GM18867 (cell line): ENCODE measurements at regions not wholly inside any gene's neighbourhood (a gene's known extent, or its start where the extent isn't known, plus 50 kb on each side); places are given as distances from the start of the nearest gene placed in this dataset.

Experiments used
- ATAC-seq: cut with Tn5 transposase; IDR thresholded peaks from one replicate; pipeline ENCODE4 v1.9.1; 2021; ENCODE audit warnings: mild to moderate bottlenecking, moderate library complexity; ENCODE audit not compliant: unreplicated experiment

GRCh38 chr10:43964486-43964885 is 315.8 kb upstream of the ZNF32 start:
- no peak for ATAC-seq

GRCh38 chr10:43963793-43964425 is 315.2 kb upstream of the ZNF32 start:
- no peak for ATAC-seq

- ATAC-seq, result no peak
Measured at GRCh38 chr10:43963379-43963778, 314.7 kb upstream of the ZNF32 start.

GRCh38 chr10:43962346-43963191 is 313.9 kb upstream of the ZNF32 start:
- ATAC-seq, result no peak

GRCh38 chr10:43961523-43962345 is 313.1 kb upstream of the ZNF32 start:
- no peak for ATAC-seq

GRCh38 chr10:43960981-43961380 is 312.3 kb upstream of the ZNF32 start:
- ATAC-seq, result no peak

- no peak for ATAC-seq
Measured at GRCh38 chr10:43960477-43960876, 311.8 kb upstream of the ZNF32 start.

- ATAC-seq, result no peak
Measured at GRCh38 chr10:43960135-43960415, 311.4 kb upstream of the ZNF32 start.

- no peak for ATAC-seq
Measured at GRCh38 chr10:43959364-43960134, 310.9 kb upstream of the ZNF32 start.

- ATAC-seq, result no peak
Measured at GRCh38 chr10:43958964-43959363, 310.3 kb upstream of the ZNF32 start.

GRCh38 chr10:43958071-43958432 is 309.4 kb upstream of the ZNF32 start:
- no peak for ATAC-seq

GRCh38 chr10:43957267-43958070 is 308.8 kb upstream of the ZNF32 start:
- ATAC-seq, result no peak

- ATAC-seq, result no peak
Measured at GRCh38 chr10:43955978-43956377, 307.3 kb upstream of the ZNF32 start.

GRCh38 chr10:43955002-43955596 is 306.4 kb upstream of the ZNF32 start:
- ATAC-seq, result no peak

GRCh38 chr10:43953672-43954071 is 305.0 kb upstream of the ZNF32 start:
- ATAC-seq, result no peak

- ATAC-seq, result no peak
Measured at GRCh38 chr10:43952760-43953159, 304.1 kb upstream of the ZNF32 start.

GRCh38 chr10:43949351-43949750 is 300.7 kb upstream of the ZNF32 start:
- ATAC-seq, result no peak

GRCh38 chr10:43946445-43946844 is 297.8 kb upstream of the ZNF32 start:
- ATAC-seq, result no peak

GRCh38 chr10:43945908-43946307 is 297.2 kb upstream of the ZNF32 start:
- no peak for ATAC-seq
